ENCODE measurements at regions not wholly inside any gene's neighbourhood (a gene's known extent, or its start where the extent isn't known, plus 50 kb on each side); places are given as distances from the start of the nearest gene placed in this dataset.

DNA sequence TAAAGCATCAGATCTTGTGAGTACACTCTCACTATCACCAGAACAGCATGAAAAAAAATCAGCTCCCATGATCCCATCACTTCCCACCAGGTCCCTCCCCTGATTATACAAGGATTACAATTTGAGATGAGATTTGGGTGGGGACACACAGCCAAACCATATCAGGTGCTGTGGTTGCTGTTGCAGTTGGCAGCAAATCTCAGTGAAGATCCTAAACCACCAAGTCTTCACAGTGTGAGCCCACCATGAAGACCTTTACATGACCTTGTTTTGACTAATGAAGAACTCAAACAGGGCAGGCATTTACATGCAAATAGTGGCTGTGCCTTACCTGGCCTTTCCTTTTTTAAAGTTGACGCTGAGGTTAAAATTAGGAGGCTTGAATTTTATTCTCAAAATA lies 242.6 kb downstream of the ACTR3B start:
- no peak for DNase-seq (ENCODE audit: low spot score)
- no peaks in the 10 kb centered on the region for H3K4me1 Mint-ChIP-seq (ENCODE audit: low read depth)
- no peaks in the 10 kb centered on the region for H3K36me3 Mint-ChIP-seq (ENCODE audit: low read depth)
- H3K27ac Mint-ChIP-seq: no peak overlapping the region
- H3K9me3 Mint-ChIP-seq: peaks cover 14% of the 10 kb centered on the region
- intact Hi-C loops (cut with micrococcal nuclease): no loop called here
- H3K27me3 Mint-ChIP-seq (ENCODE audit: low read depth): no peaks in the 10 kb centered on the region
- no peak overlapping the region for H3K4me3 Mint-ChIP-seq (ENCODE audit: low read depth)

DNA sequence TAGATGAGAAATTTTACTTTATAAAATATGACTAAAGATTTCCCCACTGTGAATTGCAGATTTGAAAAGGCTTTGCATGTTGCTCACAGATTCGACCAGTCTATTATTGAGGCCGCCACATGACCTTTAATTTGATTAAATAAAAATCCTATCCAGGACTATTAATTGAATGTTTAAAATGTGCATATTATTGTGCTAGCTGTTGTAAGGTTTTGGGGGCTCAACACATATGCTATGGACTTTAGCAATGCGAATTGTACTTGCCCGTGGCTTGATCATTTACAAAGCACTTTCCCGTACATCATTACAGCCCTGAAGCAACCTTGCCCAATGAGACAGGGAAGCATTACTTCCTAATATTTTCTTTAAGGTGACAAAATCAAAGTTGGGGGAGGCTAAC lies 243.0 kb downstream of the ACTR3B start:
- no peaks in the 10 kb centered on the region for H3K4me1 Mint-ChIP-seq (ENCODE audit: low read depth)
- DNase-seq (ENCODE audit: low spot score): no peak
- H3K36me3 Mint-ChIP-seq (ENCODE audit: low read depth): no peaks in the 10 kb centered on the region
- H3K9me3 Mint-ChIP-seq: peaks cover 14% of the 10 kb centered on the region
- intact Hi-C loops (cut with micrococcal nuclease): no loop called here
- no peak overlapping the region for H3K27ac Mint-ChIP-seq
- no peak overlapping the region for H3K4me3 Mint-ChIP-seq (ENCODE audit: low read depth)
- H3K27me3 Mint-ChIP-seq (ENCODE audit: low read depth): no peaks in the 10 kb centered on the region

DNA sequence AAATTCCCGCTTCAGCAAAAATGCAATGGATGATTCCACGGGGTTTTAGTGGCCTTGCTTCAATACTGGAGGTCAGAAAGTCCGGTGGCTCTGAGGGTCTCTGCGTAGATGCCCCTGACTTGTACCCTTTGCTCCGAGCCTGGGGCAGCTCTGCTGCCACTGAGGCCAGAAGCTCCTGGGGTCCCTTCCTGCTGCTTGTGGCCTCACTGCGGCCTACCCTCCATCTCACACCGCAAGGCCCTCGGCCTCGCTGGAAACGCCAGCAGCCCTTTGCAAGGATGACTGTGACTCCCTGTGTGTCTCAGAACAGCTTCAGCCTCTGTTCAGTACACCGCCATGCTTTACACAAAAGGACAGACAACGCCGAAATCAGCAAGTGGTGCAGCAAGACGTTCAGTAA lies 244.8 kb downstream of the ACTR3B start:
- no peak for DNase-seq (ENCODE audit: low spot score)
- intact Hi-C loops (cut with micrococcal nuclease): no loop called here
- Mint-ChIP-seq H3K9me3 (peaks cover 14% of the 10 kb centered on the region), H3K36me3 (ENCODE audit: low read depth) (no peaks in the 10 kb centered on the region), H3K4me1 (ENCODE audit: low read depth) (no peaks in the 10 kb centered on the region), H3K27me3 (ENCODE audit: low read depth) (no peaks in the 10 kb centered on the region), H3K27ac (no peak overlapping the region), H3K4me3 (ENCODE audit: low read depth) (no peak overlapping the region)

DNA sequence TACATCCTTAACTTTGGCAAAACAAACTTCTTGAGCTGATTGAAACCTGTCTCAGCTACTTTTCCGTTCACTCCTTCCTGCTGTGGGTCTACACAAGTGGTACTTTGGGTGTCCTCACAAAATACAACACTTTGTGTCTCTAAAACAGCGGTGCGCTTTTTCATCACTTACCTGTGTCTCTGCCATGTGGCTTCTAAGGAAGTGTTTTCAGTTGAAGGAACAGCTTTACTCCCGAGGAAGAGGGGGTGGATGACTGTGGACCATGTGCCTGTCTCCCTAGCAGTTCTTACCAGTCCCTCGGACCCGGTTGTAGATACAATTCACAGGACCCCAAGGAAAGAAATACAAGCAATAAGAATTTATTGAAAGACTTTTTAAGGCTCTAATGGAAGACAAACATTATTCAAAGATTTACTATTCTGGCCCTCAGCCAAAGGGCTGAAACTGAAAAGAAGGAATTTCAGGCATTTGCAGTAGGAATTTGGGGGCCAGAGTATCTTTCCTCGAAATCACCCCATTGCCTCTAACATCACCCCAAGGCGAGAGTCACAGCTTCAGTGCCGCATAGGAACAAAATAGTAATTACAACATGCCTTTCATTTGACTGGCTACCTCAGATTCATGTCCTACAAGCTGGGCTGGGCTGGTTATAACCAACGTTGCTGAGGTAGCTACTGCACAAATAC lies 246.3 kb downstream of the ACTR3B start:
- no peaks in the 10 kb centered on the region for H3K4me1 Mint-ChIP-seq (ENCODE audit: low read depth)
- peaks cover 8% of the 10 kb centered on the region for H3K9me3 Mint-ChIP-seq

DNA sequence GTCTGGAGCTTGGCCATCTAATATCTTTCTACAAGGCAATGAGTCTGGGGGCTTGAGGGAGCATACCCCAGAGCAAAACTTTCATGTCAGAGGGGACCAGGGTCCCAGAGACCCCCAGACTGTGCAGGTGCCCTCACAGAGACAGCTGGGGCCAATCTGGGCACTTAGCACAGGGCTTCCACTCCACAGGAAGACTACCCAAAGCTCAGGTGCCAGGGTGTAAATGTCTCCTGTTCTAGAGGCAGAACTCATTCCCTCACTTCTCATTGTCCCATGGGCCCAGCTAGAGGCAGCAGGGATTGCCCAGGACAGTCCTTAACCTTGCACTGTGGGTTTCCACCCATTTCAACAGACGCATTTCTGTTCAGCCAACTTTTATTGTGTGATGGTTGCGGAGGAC lies 246.9 kb downstream of the ACTR3B start:
- no peak overlapping the region for H3K4me3 Mint-ChIP-seq (ENCODE audit: low read depth)
- no peak overlapping the region for H3K27ac Mint-ChIP-seq
- no peak for DNase-seq (ENCODE audit: low spot score)
- no peaks in the 10 kb centered on the region for H3K36me3 Mint-ChIP-seq (ENCODE audit: low read depth)
- peaks cover 8% of the 10 kb centered on the region for H3K9me3 Mint-ChIP-seq
- H3K4me1 Mint-ChIP-seq (ENCODE audit: low read depth): no peaks in the 10 kb centered on the region
- intact Hi-C loops (cut with micrococcal nuclease): no loop called here
- no peaks in the 10 kb centered on the region for H3K27me3 Mint-ChIP-seq (ENCODE audit: low read depth)

More for the DNA sequence above, 246.3 kb downstream of the ACTR3B start:
- Mint-ChIP-seq H3K4me3 (ENCODE audit: low read depth) (no peak overlapping the region), H3K27me3 (ENCODE audit: low read depth) (no peaks in the 10 kb centered on the region), H3K36me3 (ENCODE audit: low read depth) (no peaks in the 10 kb centered on the region), H3K27ac (no peak overlapping the region)
- DNase-seq (ENCODE audit: low spot score): no peak
- intact Hi-C loops (cut with micrococcal nuclease): no loop called here

- no peaks in the 10 kb centered on the region for H3K36me3 Mint-ChIP-seq (ENCODE audit: low read depth)
- H3K27ac Mint-ChIP-seq: no peak overlapping the region
- H3K4me3 Mint-ChIP-seq (ENCODE audit: low read depth): no peak overlapping the region
- DNase-seq (ENCODE audit: low spot score): no peak
- H3K9me3 Mint-ChIP-seq: peaks cover 3% of the 10 kb centered on the region
- no peaks in the 10 kb centered on the region for H3K27me3 Mint-ChIP-seq (ENCODE audit: low read depth)
- intact Hi-C loops (cut with micrococcal nuclease): no loop called here
- H3K4me1 Mint-ChIP-seq (ENCODE audit: low read depth): no peaks in the 10 kb centered on the region
Observed at GRCh38 chr7:153006911-153007310, 247.4 kb downstream of the ACTR3B start.

- Mint-ChIP-seq H3K4me3 (ENCODE audit: low read depth) (no peak overlapping the region), H3K4me1 (ENCODE audit: low read depth) (no peaks in the 10 kb centered on the region), H3K27me3 (ENCODE audit: low read depth) (no peaks in the 10 kb centered on the region), H3K9me3 (peaks cover 3% of the 10 kb centered on the region), H3K36me3 (ENCODE audit: low read depth) (no peaks in the 10 kb centered on the region), H3K27ac (no peak overlapping the region)
- no peak for DNase-seq (ENCODE audit: low spot score)
- intact Hi-C loops (cut with micrococcal nuclease): no loop called here
Observed at GRCh38 chr7:153010416-153010815, 250.9 kb downstream of the ACTR3B start.

GRCh38 chr7:153012203-153012602 lies 252.7 kb downstream of the ACTR3B start:
- H3K4me1 Mint-ChIP-seq (ENCODE audit: low read depth): no peaks in the 10 kb centered on the region
- no peaks in the 10 kb centered on the region for H3K27me3 Mint-ChIP-seq (ENCODE audit: low read depth)
- intact Hi-C loops (cut with micrococcal nuclease): no loop called here
- no peak overlapping the region for H3K27ac Mint-ChIP-seq
- H3K4me3 Mint-ChIP-seq (ENCODE audit: low read depth): no peak overlapping the region
- DNase-seq (ENCODE audit: low spot score): no peak
- H3K9me3 Mint-ChIP-seq: peaks cover 3% of the 10 kb centered on the region
- H3K36me3 Mint-ChIP-seq (ENCODE audit: low read depth): no peaks in the 10 kb centered on the region

DNA sequence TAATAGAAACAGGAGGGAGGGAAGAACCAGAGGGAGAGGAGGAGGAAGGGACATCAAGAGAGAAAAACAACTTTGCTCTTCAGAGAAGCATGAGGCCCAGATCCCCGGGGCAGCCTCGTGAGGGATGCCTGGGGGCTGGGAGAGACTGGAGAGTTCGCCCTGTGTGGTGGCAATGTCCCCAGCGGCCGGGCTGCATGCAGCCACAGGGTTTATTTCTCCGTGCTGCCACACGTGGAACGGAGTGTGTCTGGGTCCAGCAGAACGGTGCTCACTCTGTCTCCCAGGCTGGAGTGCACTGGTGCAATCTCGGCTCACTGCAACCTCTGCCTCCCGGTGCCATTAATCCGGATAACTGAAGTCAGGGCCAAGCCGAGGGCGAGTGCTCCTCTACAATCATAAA lies 257.7 kb downstream of the ACTR3B start:
- no peaks in the 10 kb centered on the region for H3K27me3 Mint-ChIP-seq (ENCODE audit: low read depth)
- H3K9me3 Mint-ChIP-seq: no peaks in the 10 kb centered on the region
- no peak overlapping the region for H3K27ac Mint-ChIP-seq
- no peaks in the 10 kb centered on the region for H3K4me1 Mint-ChIP-seq (ENCODE audit: low read depth)
- no peak for DNase-seq (ENCODE audit: low spot score)
- no peaks in the 10 kb centered on the region for H3K36me3 Mint-ChIP-seq (ENCODE audit: low read depth)
- intact Hi-C loops (cut with micrococcal nuclease): no loop called here
- H3K4me3 Mint-ChIP-seq (ENCODE audit: low read depth): no peak overlapping the region

DNA sequence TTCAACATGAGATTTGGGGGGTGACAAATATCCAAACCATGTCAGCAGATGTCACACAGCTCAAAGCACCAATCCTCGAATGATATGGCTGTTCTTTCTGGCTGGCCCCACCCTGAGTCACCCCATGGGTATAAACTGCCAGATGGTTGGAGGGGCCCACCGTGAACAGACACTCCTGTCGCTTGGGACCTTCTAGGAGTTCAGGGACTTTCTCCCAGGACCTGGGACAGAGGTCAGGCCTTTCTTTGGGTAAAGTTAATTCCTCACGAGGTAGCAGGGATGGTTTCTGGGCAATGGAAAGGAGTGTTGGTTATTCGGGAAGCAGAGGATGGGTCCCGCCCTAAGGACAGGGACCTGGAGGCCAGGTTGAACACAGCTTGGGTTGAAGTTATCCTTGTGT lies 262.0 kb downstream of the ACTR3B start:
- H3K27ac Mint-ChIP-seq: no peak overlapping the region
- DNase-seq (ENCODE audit: low spot score): no peak

GRCh38 chr7:153022475-153023193 lies 263.1 kb downstream of the ACTR3B start:
- intact Hi-C loops (cut with micrococcal nuclease): no loop called here
- H3K36me3 Mint-ChIP-seq (ENCODE audit: low read depth): no peaks in the 10 kb centered on the region
- H3K9me3 Mint-ChIP-seq: no peaks in the 10 kb centered on the region
- H3K27ac Mint-ChIP-seq: no peak overlapping the region
- no peaks in the 10 kb centered on the region for H3K27me3 Mint-ChIP-seq (ENCODE audit: low read depth)
- H3K4me3 Mint-ChIP-seq (ENCODE audit: low read depth): no peak overlapping the region
- DNase-seq (ENCODE audit: low spot score): no peak
- H3K4me1 Mint-ChIP-seq (ENCODE audit: low read depth): no peaks in the 10 kb centered on the region

More for the DNA sequence above, 262.0 kb downstream of the ACTR3B start:
- intact Hi-C loops (cut with micrococcal nuclease): no loop called here
- no peaks in the 10 kb centered on the region for H3K27me3 Mint-ChIP-seq (ENCODE audit: low read depth)
- no peak overlapping the region for H3K4me3 Mint-ChIP-seq (ENCODE audit: low read depth)
- H3K36me3 Mint-ChIP-seq (ENCODE audit: low read depth): no peaks in the 10 kb centered on the region
- no peaks in the 10 kb centered on the region for H3K9me3 Mint-ChIP-seq
- H3K4me1 Mint-ChIP-seq (ENCODE audit: low read depth): no peaks in the 10 kb centered on the region

DNA sequence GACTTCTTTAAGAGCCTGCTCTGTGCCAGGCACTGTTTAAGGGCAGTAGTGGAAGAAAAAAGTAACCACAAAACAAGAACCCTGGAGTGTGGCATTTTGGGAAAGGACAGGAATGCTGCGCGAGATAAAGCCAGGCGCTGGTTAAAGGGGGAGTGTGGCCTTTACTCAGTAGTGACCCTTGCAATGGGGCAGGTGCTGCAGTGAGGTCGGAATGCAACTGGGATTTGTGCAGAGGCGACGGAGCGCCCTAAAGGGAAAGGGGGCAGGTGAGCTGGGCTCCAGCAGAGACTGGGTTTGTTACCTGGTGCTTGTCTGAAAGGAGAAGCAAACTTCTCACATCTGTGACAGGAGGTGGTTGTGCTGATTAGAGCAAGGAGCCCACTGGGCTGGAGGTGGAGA lies 263.6 kb downstream of the ACTR3B start:
- H3K9me3 Mint-ChIP-seq: no peaks in the 10 kb centered on the region
- DNase-seq (ENCODE audit: low spot score): no peak
- no peaks in the 10 kb centered on the region for H3K36me3 Mint-ChIP-seq (ENCODE audit: low read depth)
- H3K27me3 Mint-ChIP-seq (ENCODE audit: low read depth): no peaks in the 10 kb centered on the region
- intact Hi-C loops (cut with micrococcal nuclease): no loop called here
- no peak overlapping the region for H3K27ac Mint-ChIP-seq
- H3K4me3 Mint-ChIP-seq (ENCODE audit: low read depth): no peak overlapping the region
- H3K4me1 Mint-ChIP-seq (ENCODE audit: low read depth): no peaks in the 10 kb centered on the region

GRCh38 chr7:153027210-153027609 lies 267.7 kb downstream of the ACTR3B start:
- Mint-ChIP-seq H3K27ac (no peak overlapping the region), H3K27me3 (ENCODE audit: low read depth) (no peaks in the 10 kb centered on the region), H3K9me3 (no peaks in the 10 kb centered on the region), H3K4me1 (ENCODE audit: low read depth) (no peaks in the 10 kb centered on the region), H3K4me3 (ENCODE audit: low read depth) (no peak overlapping the region), H3K36me3 (ENCODE audit: low read depth) (no peaks in the 10 kb centered on the region)
- intact Hi-C loops (cut with micrococcal nuclease): no loop called here
- DNase-seq (ENCODE audit: low spot score): no peak
